COLO668 (cell line): ENCODE measurements at regions not wholly inside any gene's neighbourhood (a gene's known extent, or its start where the extent isn't known, plus 50 kb on each side); places are given as distances from the start of the nearest gene placed in this dataset.
"Not testable (repeated sequence)": the region's sequence is repeated elsewhere in the genome, so short reads cannot be mapped to it uniquely, and the experiment has no call there.

Experiments
- DNase-seq: peaks from one replicate; lab custom pipeline; 2025; ENCODE audit not compliant: unreplicated experiment; lab: John Stamatoyannopoulos, UW

DNA sequence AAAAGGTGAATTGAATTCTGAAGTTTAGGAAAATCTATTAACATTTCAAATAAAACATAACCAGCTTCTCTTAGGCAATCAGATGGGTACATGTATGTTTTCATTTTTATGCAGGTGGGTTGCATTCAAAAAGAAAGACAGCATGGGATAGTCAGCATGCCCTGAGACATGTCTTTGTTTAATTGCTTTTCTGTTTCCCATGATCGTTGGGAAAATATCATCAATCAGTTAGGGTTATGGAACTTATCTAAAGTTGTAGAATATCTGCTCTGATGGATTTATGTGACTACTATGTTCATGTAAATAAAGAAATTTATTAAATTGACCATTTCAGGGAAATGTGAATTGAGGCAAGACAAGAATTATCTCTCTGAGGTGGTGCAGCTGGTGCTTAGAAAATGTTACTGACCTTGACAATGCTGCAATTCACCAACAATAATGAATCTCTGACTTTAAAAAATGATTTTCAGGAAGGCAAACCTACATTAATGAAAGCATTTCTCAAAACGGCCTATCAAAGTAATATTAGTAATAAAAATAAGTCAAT, 112.7 kb downstream of the RFPL4B start:
- DNase-seq: no peak

DNA sequence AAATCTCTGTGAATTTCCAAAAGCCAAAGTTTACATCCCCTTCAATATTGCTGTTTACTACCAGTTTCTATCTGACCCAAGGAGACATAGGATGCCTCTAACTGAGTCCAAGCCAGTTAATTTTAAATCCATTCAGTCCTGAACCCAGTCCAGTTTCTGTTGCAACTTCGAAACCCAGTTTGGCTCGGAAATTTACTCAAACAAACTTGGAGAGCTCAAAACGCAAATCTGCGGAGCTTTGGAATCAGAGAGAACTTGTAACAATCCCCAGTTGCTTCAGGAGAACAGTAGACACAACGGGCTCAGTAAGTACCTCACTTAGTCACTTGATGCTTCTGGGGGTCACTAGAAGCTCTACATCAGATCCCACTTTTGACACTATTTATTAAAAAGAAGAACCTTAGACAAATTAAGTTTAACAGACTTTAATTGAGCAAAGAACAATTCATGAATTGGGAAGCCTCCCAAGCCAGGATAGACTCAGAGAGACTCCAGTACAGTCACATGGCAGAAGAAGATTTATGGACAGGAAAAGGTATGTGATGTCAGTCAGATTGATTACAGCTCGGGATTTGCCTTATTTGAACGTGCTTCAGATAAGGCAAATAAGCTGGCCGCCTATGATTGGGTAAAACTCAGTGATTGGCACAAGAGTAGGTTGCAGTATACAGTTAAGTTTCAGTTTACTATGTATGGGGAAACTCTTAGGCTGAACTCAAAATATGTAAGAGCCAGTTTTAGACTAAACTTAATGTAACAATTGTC, 118.0 kb downstream of the RFPL4B start:
- no peak for DNase-seq

DNA sequence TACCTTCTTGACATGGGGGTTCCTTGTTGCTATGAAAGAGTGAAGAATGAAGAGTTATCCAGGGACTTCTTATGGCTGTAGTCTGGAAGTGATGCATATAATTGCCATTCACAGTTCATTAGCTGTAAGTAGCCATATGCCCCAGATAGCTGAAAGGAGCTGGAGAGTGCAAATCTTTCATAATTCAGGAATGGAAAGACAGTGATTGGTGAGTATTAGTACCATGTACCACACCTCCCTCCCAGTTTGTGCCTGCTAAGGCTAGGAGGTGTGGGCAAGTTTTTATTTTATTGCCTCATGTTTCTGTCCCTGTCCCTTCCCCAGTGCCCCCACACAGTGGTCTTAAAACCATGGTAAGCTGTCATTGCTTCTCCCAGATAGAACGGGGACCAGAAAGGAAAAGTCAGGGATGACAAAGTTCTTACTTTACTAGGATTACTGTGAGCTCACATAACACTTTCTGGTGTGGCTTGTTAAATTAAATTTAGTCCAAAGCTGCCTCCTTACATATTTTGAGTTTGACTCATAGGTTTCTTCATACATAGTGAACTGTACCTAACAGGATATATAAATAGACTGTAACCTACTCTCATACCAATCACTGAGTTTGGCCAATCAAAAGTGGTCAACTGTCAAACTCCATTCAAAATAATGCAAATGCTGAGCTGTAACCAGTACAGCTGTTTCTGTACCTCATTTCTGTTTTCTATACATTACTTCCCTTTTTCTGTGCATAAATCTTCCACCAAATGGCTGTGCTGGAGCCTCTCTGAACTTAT, 119.4 kb downstream of the RFPL4B start:
- no peak for DNase-seq

DNA sequence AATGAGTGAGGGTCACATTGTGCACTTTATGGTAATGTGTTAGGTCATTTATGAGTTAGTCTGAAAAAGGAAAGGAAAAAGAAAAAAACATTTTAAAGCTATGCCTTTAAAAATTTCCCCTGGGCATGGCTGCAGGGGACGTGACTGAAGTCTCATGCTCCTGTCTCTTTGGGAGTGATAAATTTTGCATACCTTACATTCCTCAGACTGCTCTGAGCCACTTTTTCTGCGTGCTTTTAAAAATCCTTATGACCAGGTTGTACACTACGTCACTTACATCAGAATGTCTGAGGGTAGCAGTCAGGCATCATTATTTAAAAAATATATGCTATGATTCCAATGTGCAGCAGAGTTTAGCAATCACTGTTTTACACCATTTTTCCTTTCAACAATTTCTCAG, 121.2 kb downstream of the RFPL4B start:
- no peak for DNase-seq

DNA sequence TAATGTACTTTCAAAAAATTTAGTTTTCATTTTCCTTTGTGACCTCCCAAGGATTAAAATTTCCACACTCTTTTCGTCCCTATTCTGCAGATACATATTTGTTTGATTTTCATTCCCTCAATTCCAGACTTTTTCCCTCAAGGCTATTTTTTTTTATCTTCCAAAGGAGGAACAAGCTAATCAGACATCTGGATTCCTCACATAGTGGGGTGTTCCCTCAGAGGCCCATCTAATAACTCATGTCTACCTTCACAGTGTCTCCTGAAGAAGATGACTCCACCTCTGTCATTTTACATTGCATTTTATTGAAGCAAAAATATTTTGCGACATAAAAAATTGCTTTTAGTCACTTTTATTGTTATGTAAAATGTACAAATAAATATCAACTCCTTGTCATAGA, 122.2 kb downstream of the RFPL4B start:
- no peak for DNase-seq

DNA sequence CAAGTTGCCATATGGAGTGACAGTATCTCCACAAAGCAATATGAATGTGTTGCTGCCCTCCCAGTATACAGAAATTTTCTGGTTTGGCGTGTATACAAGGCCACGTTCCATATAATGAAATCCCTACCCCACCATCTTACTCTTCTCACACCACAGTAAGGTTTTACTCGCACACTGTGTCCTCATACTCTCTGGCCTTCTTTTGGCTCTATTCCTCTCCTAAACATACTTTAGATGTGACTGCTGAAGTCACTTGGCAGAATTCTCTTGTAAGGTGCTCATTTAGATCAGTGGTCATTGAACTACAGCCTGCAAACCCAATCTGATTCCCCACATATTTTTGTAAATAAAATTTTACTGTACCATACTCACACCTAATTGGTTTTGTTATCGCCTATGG, 123.2 kb downstream of the RFPL4B start:
- no peak for DNase-seq

DNA sequence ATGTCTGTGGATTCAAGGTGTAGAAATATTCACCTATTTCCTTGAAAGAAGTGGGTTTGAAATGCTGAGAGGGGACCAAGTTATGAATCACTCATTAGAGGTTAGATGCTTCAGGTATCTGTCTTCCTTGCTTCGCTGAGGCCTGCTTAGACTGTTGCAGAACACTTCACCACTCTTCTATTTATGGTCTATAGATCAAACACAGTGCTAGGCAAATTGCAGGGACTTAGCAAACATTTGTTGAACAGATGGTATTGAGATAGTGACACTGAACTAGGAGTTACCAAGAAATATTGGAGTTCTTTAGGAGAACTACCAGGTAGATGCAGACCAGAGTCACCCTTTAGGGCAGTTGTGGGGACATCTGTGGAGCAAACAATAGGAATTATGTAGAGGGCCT, 123.8 kb downstream of the RFPL4B start:
- DNase-seq: no peak

- DNase-seq: no peak
Measured at GRCh38 chr6:112475083-112475482, 128.0 kb downstream of the RFPL4B start.

- no peak for DNase-seq
Measured at GRCh38 chr6:112477125-112477524, 130.0 kb downstream of the RFPL4B start.

DNA sequence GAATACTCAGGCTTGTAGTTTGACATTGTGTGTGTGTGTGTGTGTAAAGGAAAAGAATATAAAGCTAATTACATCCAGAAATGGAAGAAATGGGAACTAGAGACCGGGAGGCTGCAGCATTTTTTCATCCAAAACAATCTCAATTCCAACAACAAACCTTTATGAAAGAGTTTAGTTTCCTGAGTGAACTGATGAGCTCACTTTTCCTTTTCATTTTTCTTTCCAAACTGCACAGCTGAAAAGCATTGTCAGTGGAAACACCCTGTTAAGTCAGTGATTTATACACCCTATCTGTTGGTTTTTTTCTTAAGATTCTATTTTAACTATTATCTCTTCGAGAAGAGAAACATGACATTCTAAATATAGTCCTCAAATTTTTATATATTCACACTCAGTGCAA, 130.9 kb downstream of the RFPL4B start:
- no peak for DNase-seq

GRCh38 chr6:112479975-112480374, 132.8 kb downstream of the RFPL4B start:
- not testable (repeated sequence) for DNase-seq

GRCh38 chr6:112480553-112480952, 133.4 kb downstream of the RFPL4B start:
- DNase-seq: no peak

GRCh38 chr6:112481211-112481610, 134.1 kb downstream of the RFPL4B start:
- DNase-seq: no peak

DNA sequence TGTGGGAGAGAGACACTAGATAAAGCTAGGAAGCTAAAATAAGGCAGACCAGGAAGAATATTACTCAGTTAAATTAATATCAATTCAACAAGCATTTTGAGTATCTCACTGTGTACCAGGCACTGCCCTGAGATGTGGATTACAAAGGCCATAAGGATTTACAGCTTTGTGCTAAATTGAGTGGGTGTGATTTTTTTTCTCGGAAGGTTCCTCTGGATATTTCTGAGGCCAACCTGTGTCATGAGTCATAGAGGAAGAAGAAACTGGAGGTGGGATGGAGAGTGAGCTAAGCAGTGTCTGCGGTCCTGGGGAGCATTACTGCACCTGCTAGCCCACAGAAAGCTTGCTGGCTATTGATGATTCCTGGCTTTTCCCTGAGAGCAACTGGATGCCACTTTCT, 135.2 kb downstream of the RFPL4B start:
- no peak for DNase-seq

DNA sequence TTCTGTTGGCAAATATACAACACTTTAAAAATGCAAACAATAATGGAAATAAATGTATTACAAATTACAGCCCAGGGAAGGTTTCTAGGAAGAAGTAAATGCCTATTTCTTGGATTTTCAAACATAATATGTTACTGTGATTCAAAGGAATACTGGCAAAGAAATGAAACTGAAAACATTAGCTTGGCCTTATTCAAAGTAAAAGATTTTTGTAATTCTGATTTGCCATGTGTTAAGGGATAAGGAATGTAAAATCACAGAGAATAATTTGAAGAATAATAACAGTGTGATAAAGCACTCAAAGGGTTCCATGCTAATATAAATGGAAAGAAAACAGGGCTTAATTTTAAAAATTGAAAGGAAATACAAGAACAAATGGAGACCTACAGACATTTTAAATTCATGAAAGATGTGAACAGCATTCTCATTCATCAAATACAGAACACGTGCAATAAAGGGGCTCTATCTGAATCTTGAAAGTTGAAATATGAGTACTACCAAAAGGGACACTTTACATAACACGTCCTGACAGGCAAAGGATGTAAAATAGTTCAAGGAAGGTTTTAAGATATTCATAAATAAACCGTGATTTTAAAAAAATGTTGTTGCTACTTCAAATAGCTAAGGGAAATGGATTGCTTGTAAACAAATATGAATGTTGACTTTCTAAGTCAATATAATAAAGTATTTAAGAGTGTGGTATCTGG, 138.1 kb downstream of the RFPL4B start:
- DNase-seq: no peak

DNA sequence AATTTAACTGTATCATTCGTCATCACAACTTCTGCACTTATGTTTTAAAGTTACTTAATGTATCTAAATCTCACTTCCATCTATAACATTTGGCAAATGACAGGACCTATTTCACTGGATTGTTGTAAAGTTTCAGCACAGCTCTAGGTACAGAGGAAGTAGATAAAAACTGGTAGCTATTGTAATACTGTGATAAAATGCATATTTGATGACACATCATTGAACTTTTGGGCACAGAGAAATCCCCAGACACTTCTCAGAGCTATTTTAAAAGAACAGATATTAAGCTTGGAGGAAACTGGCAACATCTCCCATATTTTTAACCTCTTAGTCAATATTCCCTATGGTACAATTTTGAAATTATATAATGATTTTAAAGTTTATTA, 138.7 kb downstream of the RFPL4B start:
- no peak for DNase-seq

- DNase-seq: no peak
Measured at GRCh38 chr6:112486454-112486853, 139.3 kb downstream of the RFPL4B start.

GRCh38 chr6:112488238-112488637, 141.1 kb downstream of the RFPL4B start:
- DNase-seq: no peak

DNA sequence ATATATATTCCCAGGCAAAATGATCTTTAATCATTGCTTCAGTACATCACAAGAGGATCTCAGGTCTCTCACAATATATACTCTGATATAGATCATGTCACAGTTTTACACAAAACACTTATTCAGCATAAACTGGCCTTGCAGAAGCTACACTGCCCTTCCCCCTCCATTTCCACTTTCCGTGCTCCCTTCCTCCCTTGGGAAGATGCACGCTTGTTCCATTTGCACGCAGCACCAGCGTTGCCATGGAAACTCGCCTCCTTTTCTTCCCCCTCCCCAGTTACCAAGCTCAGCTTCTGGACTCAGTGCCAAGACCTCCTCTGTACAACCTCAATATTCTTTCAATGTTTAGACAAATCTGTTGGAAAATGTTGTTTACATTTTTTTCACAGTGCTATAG, 154.6 kb downstream of the RFPL4B start:
- DNase-seq: no peak

DNA sequence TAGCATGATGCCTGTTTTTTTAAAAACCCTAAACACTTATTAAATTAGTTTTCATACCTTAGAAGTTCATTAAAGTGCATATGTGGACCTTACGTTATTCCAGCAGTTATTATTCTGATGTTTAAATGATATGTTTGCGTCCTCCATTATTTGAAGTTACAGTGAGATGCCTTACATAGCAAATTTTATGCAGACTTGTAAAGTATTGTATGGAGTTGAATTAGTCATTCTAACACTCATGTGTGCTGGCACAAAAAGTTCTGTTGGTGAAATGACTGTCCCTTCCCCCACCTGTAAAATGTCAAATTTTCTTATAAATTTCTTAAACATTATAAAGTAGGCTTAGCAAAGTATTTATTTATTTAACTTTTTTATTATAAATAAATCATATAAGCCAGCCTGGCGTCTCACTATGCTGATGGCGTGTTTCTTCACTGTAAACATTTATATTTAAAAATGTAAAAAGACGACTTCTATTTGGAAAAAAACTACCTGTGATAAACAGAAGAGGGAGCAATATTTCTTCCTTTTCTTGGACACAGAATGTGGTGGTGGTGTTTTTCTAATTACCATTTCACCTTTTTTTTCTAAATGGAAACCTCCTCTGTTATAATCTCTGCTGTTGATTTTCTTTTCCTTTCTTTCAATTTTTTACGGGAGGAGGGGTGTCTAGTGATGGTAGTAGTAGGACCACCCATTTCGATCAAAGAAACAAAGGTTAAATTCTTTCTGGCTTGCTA, 155.4 kb downstream of the RFPL4B start:
- no peak for DNase-seq

DNA sequence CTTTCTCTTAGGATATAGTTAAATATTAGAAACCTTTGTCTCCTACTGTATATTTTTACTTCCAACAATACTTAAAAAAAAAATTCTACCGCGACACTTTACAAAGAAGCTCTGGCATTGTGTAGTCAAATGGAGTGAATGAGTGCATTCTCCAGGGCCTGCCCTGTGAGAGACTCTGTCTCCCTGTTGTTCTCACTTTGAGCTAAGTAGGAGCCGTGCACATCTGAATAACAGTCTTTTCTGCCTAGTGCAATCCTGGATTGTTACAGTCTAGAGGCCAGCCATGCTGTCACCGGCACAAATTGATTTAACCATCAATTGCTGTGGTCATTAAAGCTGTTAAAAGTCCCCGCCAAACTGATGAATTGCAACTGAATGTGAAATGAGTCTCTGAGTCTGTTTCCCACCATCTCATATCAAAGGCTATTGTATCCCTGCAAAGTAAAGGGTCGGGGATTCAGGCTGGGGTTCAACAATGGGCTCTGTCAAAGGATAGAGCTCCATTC, 156.0 kb downstream of the RFPL4B start:
- DNase-seq: no peak
